GM23338 (cell line): ENCODE measurements at regions not wholly inside any gene's neighbourhood (a gene's known extent, or its start where the extent isn't known, plus 50 kb on each side); places are given as distances from the start of the nearest gene placed in this dataset.

Source experiments
- CREB1 ChIP-seq: fragments of 250-450 bp; sonication (Bioruptor Pico); IDR thresholded peaks from 2 replicates; pipeline ENCODE4 v1.5.0; 2020; ENCODE audit warnings: low read depth, mild to moderate bottlenecking, moderate library complexity
- CTCF ChIP-seq, 2 experiments: fragments of 200-600 bp in 1 of 2; sonication (generic) in 1 of 2; conservative IDR thresholded peaks; 2 replicates each; pipeline versions ENCODE4 v1.5.1 to v1.6.1; 2016 to 2017; ENCODE audit warnings: antibody characterized with exemption in 2 of 2, low read depth in 2 of 2, mild to moderate bottlenecking in 2 of 2, moderate library complexity in 1 of 2
- ETS1 ChIP-seq: IDR thresholded peaks from 2 replicates; pipeline ENCODE4 v1.6.1; 2016; ENCODE audit warnings: antibody characterized with exemption
- EZH2 ChIP-seq: fragments of 200-600 bp; sonication (generic); IDR thresholded peaks from one replicate; pipeline ENCODE4 v1.8.0; 2017; ENCODE audit warnings: antibody characterized with exemption, mild to moderate bottlenecking, low read depth; ENCODE audit not compliant: unreplicated experiment
- EZH2phosphoT487 ChIP-seq: fragments of 200-600 bp; sonication (generic); IDR thresholded peaks from one replicate; pipeline ENCODE4 v1.8.1; 2018; ENCODE audit warnings: antibody characterized with exemption; ENCODE audit not compliant: unreplicated experiment
- JUNB ChIP-seq: IDR thresholded peaks from one replicate; pipeline ENCODE4 v1.6.1; 2016; ENCODE audit warnings: antibody characterized with exemption; ENCODE audit not compliant: unreplicated experiment
- POLR2AphosphoS5 ChIP-seq: IDR thresholded peaks from 2 replicates; pipeline ENCODE4 v1.6.1; 2016; ENCODE audit warnings: antibody characterized with exemption, low read depth
- REST ChIP-seq: IDR thresholded peaks from one replicate; pipeline ENCODE4 v1.6.1; 2018; ENCODE audit warnings: antibody characterized with exemption; ENCODE audit not compliant: unreplicated experiment
- ZNF114 ChIP-seq: fragments of 250-450 bp; sonication (Bioruptor Pico); IDR thresholded peaks from 2 replicates; pipeline ENCODE4 v1.5.0; 2020; ENCODE audit warnings: mild to moderate bottlenecking, moderate library complexity
- ZNF331 ChIP-seq: fragments of 250-450 bp; sonication (Bioruptor Pico); IDR thresholded peaks from 2 replicates; pipeline ENCODE4 v1.5.0; 2020; ENCODE audit warnings: low read depth, mild to moderate bottlenecking, moderate library complexity

GRCh38 chr2:34991508-34992274, 1363.9 kb upstream of the CRIM1 start:
- TF ChIP-seq CTCF (conservative IDR thresholded peaks at IDR 0.05; ENCODE audit: low read depth in 2 of 2) (no peak), EZH2phosphoT487 (no peak), REST (no peak), POLR2AphosphoS5 (no peak), EZH2 (no peak), ZNF331 (CRISPR knock-in tag) (no peak), CREB1 (CRISPR knock-in tag) (no peak), ZNF114 (CRISPR knock-in tag) (no peak), JUNB (no peak), ETS1 (no peak)
